SU-DHL-6 (cell line): ENCODE measurements at regions not wholly inside any gene's neighbourhood (a gene's known extent, or its start where the extent isn't known, plus 50 kb on each side); places are given as distances from the start of the nearest gene placed in this dataset.

Experiments used
- H2AFZ ChIP-seq: fragments of 200-600 bp; sonication (generic); 2 replicates; pipeline ENCODE4 v1.6.1; 2014; ENCODE audit warnings: low read depth, mild to moderate bottlenecking, moderate library complexity, mixed read lengths, antibody characterized with exemption, low read length; ENCODE audit not compliant: severe bottlenecking
- H3F3A ChIP-seq: fragments of 200-600 bp; shearing (Covaris generic); 2 replicates; pipeline ENCODE4 v1.6.0; 2016; ENCODE audit warnings: antibody characterized with exemption, mild to moderate bottlenecking; ENCODE audit not compliant: insufficient read depth
- H3K27ac ChIP-seq: fragments of 200-600 bp; sonication (generic); 2 replicates; pipeline ENCODE4 v1.5.1; 2016; ENCODE audit warnings: low read depth, mild to moderate bottlenecking, low read length, moderate library complexity, mixed read lengths
- H3K27me3 ChIP-seq: fragments of 200-600 bp; sonication (generic), shearing (Covaris generic); 2 replicates; pipeline ENCODE4 v1.6.0; 2014; ENCODE audit warnings: mild to moderate bottlenecking, low read length
- H3K36me3 ChIP-seq: fragments of 200-600 bp; sonication (generic); 2 replicates; pipeline ENCODE4 v1.6.1; 2014; ENCODE audit warnings: mild to moderate bottlenecking, low read length, mixed read lengths
- H3K4me2 ChIP-seq: fragments of 300-600, 200-600 bp; shearing (Covaris generic), sonication (generic); 2 replicates; pipeline ENCODE4 v1.6.0; 2014; ENCODE audit warnings: low read length, low read depth, mild to moderate bottlenecking; ENCODE audit not compliant: poor library complexity, severe bottlenecking
- H3K4me3 ChIP-seq: fragments of 200-600 bp; sonication (generic); 2 replicates; pipeline ENCODE4 v1.5.1; 2014; ENCODE audit warnings: antibody characterized with exemption, low read length, mild to moderate bottlenecking, mixed read lengths; ENCODE audit not compliant: insufficient read depth, poor library complexity, severe bottlenecking
- H3K79me2 ChIP-seq: fragments of 200-600 bp; sonication (generic); 2 replicates; pipeline ENCODE4 v1.6.1; 2014; ENCODE audit warnings: mild to moderate bottlenecking, low read length, moderate library complexity; ENCODE audit not compliant: insufficient read depth
- H3K9ac ChIP-seq: fragments of 200-600 bp; sonication (generic); 2 replicates; pipeline ENCODE4 v1.7.0; 2014; ENCODE audit warnings: mild to moderate bottlenecking, low read length
- H3K9me2 ChIP-seq: fragments of 200-600 bp; sonication (generic); replicated peaks from 2 replicates; pipeline ENCODE4 v1.6.1; 2014; ENCODE audit warnings: low read length; ENCODE audit not compliant: insufficient read depth
- H3K9me3 ChIP-seq: fragments of 200-600 bp; sonication (generic); 2 replicates; pipeline ENCODE4 v1.6.1; 2014; ENCODE audit warnings: low read length, mixed read lengths; ENCODE audit not compliant: insufficient read depth
- H4K20me1 ChIP-seq: fragments of 200-600 bp; sonication (generic); 2 replicates; pipeline ENCODE4 v1.6.1; 2014; ENCODE audit warnings: low read depth, mild to moderate bottlenecking, antibody characterized with exemption, low read length, moderate library complexity, mixed read lengths
- CTCF ChIP-seq: fragments of 200-600 bp; sonication (generic); IDR thresholded peaks from one replicate; pipeline ENCODE4 v1.5.1; 2017; ENCODE audit warnings: antibody characterized with exemption, mild to moderate bottlenecking, low read length, moderate library complexity; ENCODE audit not compliant: insufficient read depth, poor library complexity, severe bottlenecking
- EZH2phosphoT487 ChIP-seq: fragments of 200-600 bp; sonication (generic), shearing (Covaris generic); conservative IDR thresholded peaks from 2 replicates; pipeline ENCODE4 v1.6.1; 2018; ENCODE audit warnings: mild to moderate bottlenecking, antibody characterized with exemption, low read length, moderate library complexity, mixed read lengths

- Histone ChIP-seq H3K9me3 (no peaks in the 10 kb centered on the region), H3F3A (no peaks in the 10 kb centered on the region), H3K9me2 (no peaks in the 10 kb centered on the region), H3K36me3 (no peaks in the 10 kb centered on the region), H3K9ac (no peak overlapping the region), H3K4me3 (no peak overlapping the region), H2AFZ (no peak overlapping the region), H3K79me2 (no peaks in the 10 kb centered on the region), H3K27me3 (no peaks in the 10 kb centered on the region), H4K20me1 (no peaks in the 10 kb centered on the region), H3K27ac (no peak overlapping the region), H3K4me2 (no peak overlapping the region)
- TF ChIP-seq EZH2phosphoT487 (no peak), CTCF (no peak)
Measured at GRCh38 chr5:39559923-39560322, 135.1 kb upstream of the DAB2 start.

- H3K9ac ChIP-seq: no peak overlapping the region
- H3K27me3 ChIP-seq: no peaks in the 10 kb centered on the region
- no peaks in the 10 kb centered on the region for H3K9me3 ChIP-seq
- H3K36me3 ChIP-seq: no peaks in the 10 kb centered on the region
- no peak overlapping the region for H3K4me3 ChIP-seq
- H3K27ac ChIP-seq: no peak overlapping the region
- no peak overlapping the region for H2AFZ ChIP-seq
- no peaks in the 10 kb centered on the region for H3F3A ChIP-seq
- no peaks in the 10 kb centered on the region for H3K79me2 ChIP-seq
- TF ChIP-seq EZH2phosphoT487 (no peak), CTCF (no peak)
- H3K4me2 ChIP-seq: no peak overlapping the region
- no peaks in the 10 kb centered on the region for H3K9me2 ChIP-seq
- no peaks in the 10 kb centered on the region for H4K20me1 ChIP-seq
Measured at GRCh38 chr5:39558541-39558940, 133.8 kb upstream of the DAB2 start.

GRCh38 chr5:39555788-39556187 lies 131.0 kb upstream of the DAB2 start:
- Histone ChIP-seq H4K20me1 (no peaks in the 10 kb centered on the region), H3K9ac (no peak overlapping the region), H3K9me2 (no peaks in the 10 kb centered on the region), H3K27me3 (no peaks in the 10 kb centered on the region), H3K36me3 (no peaks in the 10 kb centered on the region), H3K4me2 (no peak overlapping the region), H3K79me2 (no peaks in the 10 kb centered on the region), H2AFZ (no peak overlapping the region), H3K9me3 (no peaks in the 10 kb centered on the region), H3K4me3 (no peak overlapping the region), H3F3A (no peaks in the 10 kb centered on the region), H3K27ac (no peak overlapping the region)
- TF ChIP-seq CTCF: no peak
- TF ChIP-seq EZH2phosphoT487: no peak
